ENCODE measurements at regions not wholly inside any gene's neighbourhood (a gene's known extent, or its start where the extent isn't known, plus 50 kb on each side); places are given as distances from the start of the nearest gene placed in this dataset.

- Mint-ChIP-seq H3K4me3 (no peak overlapping the region), H3K36me3 (no peaks in the 10 kb centered on the region), H3K27ac (no peak overlapping the region), H3K4me1 (peaks cover 15% of the 10 kb centered on the region), H3K9me3 (peaks cover 4% of the 10 kb centered on the region), H3K27me3 (ENCODE audit: insufficient read depth, low read depth) (peaks cover 5% of the 10 kb centered on the region)
- Histone ChIP-seq H3K27me3 (no peaks in the 10 kb centered on the region), H3F3A (ENCODE audit: low read depth) (peaks cover 5% of the 10 kb centered on the region), H3K4me2 (no peak overlapping the region), H3K9ac (no peak overlapping the region), H3K36me3 (no peaks in the 10 kb centered on the region), H3K4me3 (no peak overlapping the region), H3K27ac (no peak overlapping the region), H3K79me2 (ENCODE audit: low read depth) (no peaks in the 10 kb centered on the region), H3K9me3 (ENCODE audit: low read depth) (no peaks in the 10 kb centered on the region), H3K4me1 (peaks cover 19% of the 10 kb centered on the region), H4K20me1 (ENCODE audit: low read depth) (no peaks in the 10 kb centered on the region), H2AFZ (replicated peaks) (no peak overlapping the region)
- no peak for DNase-seq (ENCODE audit: low spot score)
- no peak for TF ChIP-seq EZH2 (IDR thresholded peaks at IDR 0.05)
- TF ChIP-seq CTCF (IDR thresholded peaks at IDR 0.05): no peak
- no peak for TF ChIP-seq EZH2phosphoT487 (IDR thresholded peaks at IDR 0.05)
Measured at GRCh38 chr6:139641376-139641775, 266.9 kb upstream of the CITED2 start.

GRCh38 chr6:139640921-139641320 lies 266.5 kb upstream of the CITED2 start:
- Mint-ChIP-seq H3K9me3 (peaks cover 4% of the 10 kb centered on the region), H3K4me3 (no peak overlapping the region), H3K27ac (no peak overlapping the region), H3K4me1 (peaks cover 15% of the 10 kb centered on the region), H3K27me3 (ENCODE audit: insufficient read depth, low read depth) (peaks cover 5% of the 10 kb centered on the region), H3K36me3 (no peaks in the 10 kb centered on the region)
- TF ChIP-seq CTCF (IDR thresholded peaks at IDR 0.05) (no peak), EZH2phosphoT487 (IDR thresholded peaks at IDR 0.05) (no peak), EZH2 (IDR thresholded peaks at IDR 0.05) (no peak)
- Histone ChIP-seq H3K27ac (no peak overlapping the region), H3K4me3 (no peak overlapping the region), H3K4me1 (peaks cover 19% of the 10 kb centered on the region), H3F3A (ENCODE audit: low read depth) (peaks cover 5% of the 10 kb centered on the region), H3K4me2 (no peak overlapping the region), H3K9ac (no peak overlapping the region), H3K79me2 (ENCODE audit: low read depth) (no peaks in the 10 kb centered on the region), H4K20me1 (ENCODE audit: low read depth) (no peaks in the 10 kb centered on the region), H2AFZ (replicated peaks) (no peak overlapping the region), H3K27me3 (no peaks in the 10 kb centered on the region), H3K9me3 (ENCODE audit: low read depth) (no peaks in the 10 kb centered on the region), H3K36me3 (no peaks in the 10 kb centered on the region)
- DNase-seq (ENCODE audit: low spot score): no peak

GRCh38 chr6:139640448-139640847 lies 266.0 kb upstream of the CITED2 start:
- Histone ChIP-seq H3K27ac (no peak overlapping the region), H3K9me3 (ENCODE audit: low read depth) (no peaks in the 10 kb centered on the region), H3K36me3 (no peaks in the 10 kb centered on the region), H3K4me2 (no peak overlapping the region), H3F3A (ENCODE audit: low read depth) (peaks cover 5% of the 10 kb centered on the region), H3K4me3 (no peak overlapping the region), H2AFZ (replicated peaks) (no peak overlapping the region), H3K4me1 (peaks cover 19% of the 10 kb centered on the region), H3K27me3 (no peaks in the 10 kb centered on the region), H3K79me2 (ENCODE audit: low read depth) (no peaks in the 10 kb centered on the region), H3K9ac (no peak overlapping the region), H4K20me1 (ENCODE audit: low read depth) (no peaks in the 10 kb centered on the region)
- H3K36me3 Mint-ChIP-seq: no peaks in the 10 kb centered on the region
- peaks cover 15% of the 10 kb centered on the region for H3K4me1 Mint-ChIP-seq
- DNase-seq (ENCODE audit: low spot score): no peak
- peaks cover 5% of the 10 kb centered on the region for H3K27me3 Mint-ChIP-seq (ENCODE audit: insufficient read depth, low read depth)
- H3K4me3 Mint-ChIP-seq: no peak overlapping the region
- no peak overlapping the region for H3K27ac Mint-ChIP-seq
- peaks cover 4% of the 10 kb centered on the region for H3K9me3 Mint-ChIP-seq
- TF ChIP-seq EZH2phosphoT487 (IDR thresholded peaks at IDR 0.05) (no peak), EZH2 (IDR thresholded peaks at IDR 0.05) (no peak), CTCF (IDR thresholded peaks at IDR 0.05) (no peak)
